NCI-H187 treated with DMSO at 0.1 percent for 48 hours (cell line): ENCODE measurements at regions not wholly inside any gene's neighbourhood (a gene's known extent, or its start where the extent isn't known, plus 50 kb on each side); places are given as distances from the start of the nearest gene placed in this dataset.
"Not testable (repeated sequence)": the region's sequence is repeated elsewhere in the genome, so short reads cannot be mapped to it uniquely, and the experiment has no call there.

Experiments used
- DNase-seq: peaks from one replicate; lab custom pipeline; 2025; lab: John Stamatoyannopoulos, UW

- DNase-seq: no peak
These were observed 1244.7 kb upstream of the B3GALT2 start for GRCh38 chr1:194431121-194431520.

DNA sequence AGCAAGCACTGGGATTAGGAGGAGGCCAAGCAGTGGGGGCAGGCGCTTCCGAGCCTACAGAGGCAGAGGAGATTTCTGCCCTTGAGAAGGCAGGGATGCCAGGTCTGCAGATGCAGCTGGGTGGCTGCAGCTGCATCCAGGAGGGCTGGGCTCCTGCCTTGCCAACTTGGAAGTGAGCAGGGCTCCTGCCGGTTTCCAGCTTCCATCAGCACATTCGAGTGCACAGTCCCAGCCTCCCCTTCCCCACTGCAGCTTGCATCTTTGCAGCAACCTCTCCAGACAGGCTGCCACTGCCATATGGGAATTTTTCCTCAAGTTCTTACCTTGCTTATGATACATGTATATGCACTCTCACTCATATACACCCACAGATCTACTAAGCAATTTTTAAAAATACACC lies 1234.3 kb upstream of the B3GALT2 start:
- no peak for DNase-seq

GRCh38 chr1:194419721-194420120 lies 1233.3 kb upstream of the B3GALT2 start:
- DNase-seq: no peak

- no peak for DNase-seq
These were observed 1224.3 kb upstream of the B3GALT2 start for GRCh38 chr1:194410756-194411155.

DNA sequence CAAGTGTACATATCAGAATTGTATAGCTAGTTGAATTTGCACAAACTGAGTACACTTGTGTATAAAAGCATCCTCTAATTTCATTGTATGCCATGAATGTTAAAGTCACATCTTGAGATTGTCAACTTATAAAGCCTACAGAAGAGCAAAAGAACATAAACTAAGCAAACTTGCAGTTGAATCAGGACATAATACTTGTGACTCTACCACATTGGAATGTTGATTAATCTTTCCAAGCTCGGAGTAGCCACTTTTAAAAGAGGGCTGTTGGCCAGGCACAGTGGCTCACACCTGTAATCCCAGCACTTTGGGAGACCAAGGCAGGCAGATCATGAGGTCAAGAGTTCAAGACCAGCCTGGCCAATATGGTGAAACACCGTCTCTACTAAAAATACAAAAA lies 1220.8 kb upstream of the B3GALT2 start:
- DNase-seq: not testable (repeated sequence)

DNA sequence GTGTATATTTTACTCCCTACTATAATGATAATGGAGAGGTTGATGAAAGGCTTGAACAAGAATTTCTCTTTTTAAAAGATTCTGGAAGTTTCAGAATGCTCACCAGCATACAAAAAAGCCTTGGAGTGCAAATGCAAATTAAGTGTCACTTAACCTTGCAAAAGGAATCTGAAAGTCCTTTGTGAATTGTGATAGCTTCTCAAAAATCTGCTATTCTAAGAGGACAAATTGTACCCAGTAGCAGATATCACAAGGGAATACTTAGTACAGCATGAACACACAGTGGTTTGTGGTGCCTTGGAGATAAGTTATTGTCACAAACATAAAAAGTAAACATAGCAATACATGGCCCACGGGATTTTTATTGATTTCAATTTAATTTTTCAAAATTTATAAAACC lies 1208.3 kb upstream of the B3GALT2 start:
- DNase-seq: no peak

- DNase-seq: no peak
These were observed 1201.1 kb upstream of the B3GALT2 start for GRCh38 chr1:194387531-194387930.

GRCh38 chr1:194378517-194378916 lies 1192.1 kb upstream of the B3GALT2 start:
- DNase-seq: no peak

DNA sequence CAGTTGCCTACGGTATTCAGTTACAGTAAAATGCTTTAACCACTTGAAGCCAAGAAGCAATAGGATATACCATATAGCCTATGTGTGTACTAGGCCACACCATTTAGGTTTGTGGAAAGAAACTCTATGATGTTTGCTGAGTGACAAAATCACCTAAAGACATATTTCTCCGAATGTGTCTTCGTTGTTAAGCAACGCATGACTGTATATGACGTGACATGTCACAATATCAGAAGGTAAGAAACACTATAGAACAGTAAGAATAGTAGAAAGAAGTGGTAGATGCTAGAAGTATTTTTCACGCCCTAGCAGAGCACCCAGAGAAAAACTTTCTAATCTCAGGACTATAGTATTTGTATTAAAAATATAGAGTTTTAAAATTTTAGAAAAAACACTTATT lies 1188.2 kb upstream of the B3GALT2 start:
- DNase-seq: no peak

GRCh38 chr1:194372266-194372665 lies 1185.9 kb upstream of the B3GALT2 start:
- no peak for DNase-seq

GRCh38 chr1:194369622-194370021 lies 1183.2 kb upstream of the B3GALT2 start:
- no peak for DNase-seq

- no peak for DNase-seq
These were observed 1182.6 kb upstream of the B3GALT2 start for GRCh38 chr1:194369060-194369459.

GRCh38 chr1:194367121-194367520 lies 1180.7 kb upstream of the B3GALT2 start:
- no peak for DNase-seq

- DNase-seq: no peak
These were observed 1180.3 kb upstream of the B3GALT2 start for GRCh38 chr1:194366705-194367104.

GRCh38 chr1:194362327-194362726 lies 1175.9 kb upstream of the B3GALT2 start:
- no peak for DNase-seq

GRCh38 chr1:194361374-194362131 lies 1175.1 kb upstream of the B3GALT2 start:
- DNase-seq: no peak

DNA sequence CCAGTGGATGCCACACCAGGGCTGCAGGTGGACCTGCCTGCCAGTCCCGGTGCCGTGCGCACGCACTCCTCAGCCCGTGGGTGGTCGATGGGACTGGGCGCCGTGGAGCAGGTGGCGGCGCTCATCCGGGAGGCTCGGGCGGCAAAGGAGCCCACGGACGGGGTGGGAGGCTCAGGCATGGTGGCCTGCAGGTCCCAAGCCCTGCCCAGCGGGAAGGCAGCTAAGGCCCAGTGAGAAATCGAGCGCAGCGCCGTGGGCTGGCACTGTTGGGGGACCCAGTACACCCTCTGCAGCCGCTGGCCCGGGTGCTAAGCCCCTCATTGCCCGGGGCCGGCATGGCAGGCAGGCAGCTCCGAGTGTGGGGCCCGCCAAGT lies 1171.8 kb upstream of the B3GALT2 start:
- no peak for DNase-seq

DNA sequence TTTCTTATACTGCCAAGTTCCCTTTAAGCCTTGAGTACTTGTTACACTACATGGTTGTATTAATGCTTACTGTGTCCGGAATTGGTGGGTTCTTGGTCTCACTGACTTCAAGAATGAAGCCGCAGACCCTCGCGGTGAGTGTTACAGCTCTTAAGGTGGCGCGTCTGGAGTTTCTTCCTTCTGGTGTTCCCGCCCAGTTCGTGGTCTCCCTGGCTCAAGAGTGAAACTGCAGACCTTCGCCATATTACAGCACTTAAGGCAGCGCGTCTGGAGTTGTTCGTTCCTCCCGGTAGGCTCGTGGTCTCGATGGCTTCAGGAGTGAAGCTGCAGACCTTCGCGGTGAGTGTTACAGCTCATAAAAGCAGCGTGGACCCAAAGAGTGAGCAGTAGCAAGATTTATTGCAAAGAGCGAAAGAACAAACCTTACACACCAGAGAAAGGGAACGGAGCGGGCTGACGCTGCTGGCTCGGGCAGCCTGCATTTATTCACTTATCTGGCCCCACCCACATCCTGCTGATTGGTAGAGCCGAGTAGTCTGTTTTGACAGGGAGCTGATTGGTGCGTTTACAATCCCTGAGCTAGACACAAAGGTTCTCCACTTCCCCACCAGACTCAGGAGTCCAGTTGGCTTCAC lies 1171.3 kb upstream of the B3GALT2 start:
- DNase-seq: not testable (repeated sequence)

GRCh38 chr1:194355488-194356106 lies 1169.2 kb upstream of the B3GALT2 start:
- DNase-seq: no peak

GRCh38 chr1:194353121-194353520 lies 1166.7 kb upstream of the B3GALT2 start:
- DNase-seq: no peak

- no peak for DNase-seq
These were observed 1160.8 kb upstream of the B3GALT2 start for GRCh38 chr1:194347200-194347599.

DNA sequence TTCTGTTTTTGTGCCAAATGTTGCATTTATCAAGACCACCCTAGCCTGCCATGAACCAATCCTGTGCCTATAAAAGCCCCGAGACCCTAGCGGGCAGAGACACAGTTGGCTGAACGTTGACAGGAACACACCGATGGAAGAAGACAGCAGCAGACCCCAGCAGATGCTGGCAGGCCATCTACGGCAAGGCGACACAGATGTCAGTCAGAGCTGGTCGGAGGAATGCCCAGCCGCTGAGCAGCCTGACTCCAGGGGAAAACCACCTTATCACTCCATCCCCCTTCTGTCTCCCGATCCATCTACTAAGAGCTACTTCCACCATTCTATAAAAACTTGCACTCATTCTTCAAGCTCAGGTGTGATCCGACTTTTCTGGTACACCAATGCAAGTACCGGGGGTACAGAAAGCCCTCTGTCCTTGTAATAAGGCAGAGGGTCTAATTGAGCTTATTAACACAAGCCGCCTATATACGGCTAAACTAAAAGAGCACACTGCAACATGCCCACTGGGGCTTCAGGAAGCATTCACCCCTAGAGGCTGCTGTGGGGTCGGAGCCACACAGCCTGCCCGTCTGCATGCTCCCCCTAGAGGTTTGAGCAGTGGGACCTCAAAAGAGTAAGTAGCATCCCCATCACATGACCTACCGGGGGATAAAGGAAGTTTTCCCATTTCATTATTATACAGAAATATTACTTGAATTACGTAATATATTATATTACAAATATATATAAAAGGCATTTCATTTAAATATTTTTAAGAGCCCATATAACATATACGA lies 1156.3 kb upstream of the B3GALT2 start:
- DNase-seq: no peak

DNA sequence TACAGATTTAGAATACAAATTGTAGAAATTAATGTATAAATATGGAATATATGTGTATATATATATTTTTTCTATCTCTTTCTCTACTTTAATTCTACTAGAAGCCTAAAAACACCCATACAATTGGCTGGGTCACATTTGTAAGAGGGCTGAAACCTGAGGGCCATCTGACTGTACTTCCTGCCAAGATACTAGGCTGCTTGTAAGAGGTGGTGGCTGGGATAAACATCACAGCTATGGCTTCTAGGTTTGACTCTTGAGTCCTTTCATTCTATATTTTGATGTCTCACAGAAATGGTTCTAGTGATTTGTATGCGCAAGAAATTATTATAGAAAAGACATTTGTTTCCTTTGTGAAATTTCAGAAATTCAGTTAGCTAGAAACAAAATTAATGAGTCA lies 1155.2 kb upstream of the B3GALT2 start:
- no peak for DNase-seq
